GM12892 (cell line): ENCODE measurements at regions not wholly inside any gene's neighbourhood (a gene's known extent, or its start where the extent isn't known, plus 50 kb on each side); places are given as distances from the start of the nearest gene placed in this dataset.

Experiments used
- POLR2A ChIP-seq: IDR thresholded peaks from 2 replicates; pipeline ENCODE4 v1.6.1; 2011; ENCODE audit warnings: low read depth, low read length, control low read depth
- TAF1 ChIP-seq: IDR thresholded peaks from 2 replicates; pipeline ENCODE4 v1.6.1; 2011; ENCODE audit warnings: low read depth, mild to moderate bottlenecking, control low read depth, low read length, borderline replicate concordance

DNA sequence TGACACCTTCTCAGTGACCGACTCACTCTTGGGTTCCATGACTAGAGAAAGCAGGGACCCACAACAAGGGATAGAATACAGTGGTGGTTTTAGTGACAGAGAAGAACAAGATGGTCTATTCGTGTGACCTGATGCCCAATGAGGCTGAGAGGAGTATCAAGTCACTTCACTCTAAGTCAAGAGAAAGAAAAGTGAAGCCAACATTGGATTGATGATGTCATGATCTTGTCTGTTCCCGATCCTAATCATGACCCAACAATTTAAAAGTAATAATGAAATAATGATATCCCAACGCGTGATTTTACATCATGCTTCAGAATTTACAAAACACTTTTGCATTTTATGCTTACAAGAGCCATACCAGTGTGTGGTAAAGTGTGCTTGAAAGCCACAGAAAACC lies 155.6 kb upstream of the POU3F3 start:
- TF ChIP-seq POLR2A: no peak
- TF ChIP-seq TAF1: no peak
